IPS-NIHi7 (cell line): ENCODE measurements at regions not wholly inside any gene's neighbourhood (a gene's known extent, or its start where the extent isn't known, plus 50 kb on each side); places are given as distances from the start of the nearest gene placed in this dataset.

ENCODE experiments used
- DNase-seq: peaks from one replicate; pipeline ENCODE4 v3.0.0; 2012; ENCODE audit warnings: mixed read lengths; ENCODE audit errors: extremely low spot score

- DNase-seq, result no peak
These were observed 499.3 kb downstream of the NXPH1 start for GRCh38 chr7:8932751-8933150.

DNA sequence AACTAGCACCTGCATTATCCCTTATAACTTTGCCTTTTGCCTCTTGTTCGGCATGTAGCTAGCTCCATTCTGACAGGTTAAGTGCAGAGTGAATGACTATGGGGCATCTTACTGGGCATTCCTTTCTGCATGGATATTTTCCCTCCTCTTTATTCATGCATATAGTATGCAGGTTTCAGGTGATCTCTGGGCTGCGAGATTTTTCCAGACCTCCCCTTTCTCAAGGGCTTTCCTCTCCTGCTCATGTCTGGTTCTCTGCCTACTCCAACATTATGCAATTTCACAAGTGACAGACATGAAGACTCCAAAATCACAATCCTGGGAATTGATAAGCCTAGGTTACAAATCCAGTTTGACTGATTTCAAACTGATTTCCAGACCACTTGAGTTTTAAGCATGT, 503.8 kb downstream of the NXPH1 start:
- no peak for DNase-seq

- DNase-seq, result no peak
These were observed 504.8 kb downstream of the NXPH1 start for GRCh38 chr7:8938044-8938805.

DNA sequence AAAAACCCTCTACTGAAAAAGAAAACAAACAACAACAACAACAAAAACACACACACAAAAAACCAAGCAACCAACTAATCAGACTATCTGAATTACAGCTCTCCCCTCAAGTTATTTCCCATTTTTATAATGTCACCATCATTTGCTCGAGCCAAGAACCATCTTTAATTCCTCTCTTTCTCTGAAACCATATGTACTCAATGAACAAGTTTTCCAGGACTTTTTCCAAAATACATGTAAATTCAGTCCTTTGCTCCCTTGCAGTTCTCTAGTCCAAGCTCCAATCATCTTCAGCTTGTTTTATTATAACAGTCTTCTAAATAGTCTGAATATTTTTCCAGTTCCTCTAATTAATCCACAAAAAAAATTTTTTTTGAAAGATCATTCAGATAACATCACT, 506.0 kb downstream of the NXPH1 start:
- no peak for DNase-seq

- DNase-seq, result no peak
These were observed 530.3 kb downstream of the NXPH1 start for GRCh38 chr7:8963722-8964121.

DNA sequence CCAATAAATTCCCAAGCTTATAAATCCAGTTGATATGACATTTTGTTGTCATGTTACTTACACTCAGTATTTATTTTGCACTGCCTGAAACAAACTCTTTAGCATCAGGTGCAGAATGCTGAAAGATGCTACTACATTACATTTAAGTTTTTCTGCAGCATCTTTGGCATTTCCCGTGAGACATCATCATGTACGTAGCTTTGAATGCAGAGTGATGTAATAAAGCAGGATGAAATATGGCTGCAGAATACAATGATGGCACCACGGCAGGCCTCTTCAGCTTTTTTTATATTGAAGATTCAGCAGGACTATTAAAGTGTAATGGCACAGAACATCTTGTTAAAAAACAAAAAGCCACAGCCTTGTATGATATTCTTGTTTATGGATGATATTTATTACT, 531.8 kb downstream of the NXPH1 start:
- DNase-seq, result no peak

DNA sequence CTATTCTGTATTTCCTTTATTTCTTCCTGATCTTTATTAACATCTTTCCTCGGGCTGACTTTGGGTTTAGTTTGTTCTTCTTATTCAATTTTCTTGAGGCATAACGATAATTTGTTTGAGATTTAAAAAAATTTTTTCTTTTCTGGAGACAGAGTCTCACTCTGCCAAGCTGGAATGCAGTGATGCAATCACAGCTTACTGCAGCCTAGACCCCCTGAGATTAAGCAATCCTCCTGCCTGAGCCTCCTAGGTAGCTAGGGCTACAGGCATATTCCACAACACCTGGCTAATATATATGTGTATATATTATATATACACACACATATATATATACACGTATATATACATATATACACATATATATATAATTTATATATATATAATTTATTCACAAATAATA, 540.2 kb downstream of the NXPH1 start:
- DNase-seq, result no peak

- no peak for DNase-seq
These were observed 542.3 kb downstream of the NXPH1 start for GRCh38 chr7:8975681-8976080.

- no peak for DNase-seq
These were observed 549.1 kb downstream of the NXPH1 start for GRCh38 chr7:8982338-8982992.

DNA sequence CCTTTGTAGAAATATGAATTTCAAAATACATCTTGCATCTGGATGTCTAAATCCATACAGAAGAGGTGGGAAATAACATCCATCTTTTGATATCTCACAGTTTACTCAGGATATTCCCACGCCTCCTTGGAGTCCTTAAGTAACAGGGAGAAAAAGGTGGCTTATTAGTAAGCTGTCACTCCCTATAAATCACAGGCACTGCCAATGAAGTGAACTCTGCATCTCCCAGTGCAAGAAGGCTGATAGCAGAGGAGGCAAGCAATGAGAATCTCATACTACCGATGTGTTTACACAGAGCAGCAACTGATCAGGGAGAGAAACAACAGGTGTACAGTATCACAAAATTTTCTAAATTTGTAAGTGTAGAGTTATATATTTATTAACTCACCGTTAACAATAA, 551.8 kb downstream of the NXPH1 start:
- no peak for DNase-seq

DNA sequence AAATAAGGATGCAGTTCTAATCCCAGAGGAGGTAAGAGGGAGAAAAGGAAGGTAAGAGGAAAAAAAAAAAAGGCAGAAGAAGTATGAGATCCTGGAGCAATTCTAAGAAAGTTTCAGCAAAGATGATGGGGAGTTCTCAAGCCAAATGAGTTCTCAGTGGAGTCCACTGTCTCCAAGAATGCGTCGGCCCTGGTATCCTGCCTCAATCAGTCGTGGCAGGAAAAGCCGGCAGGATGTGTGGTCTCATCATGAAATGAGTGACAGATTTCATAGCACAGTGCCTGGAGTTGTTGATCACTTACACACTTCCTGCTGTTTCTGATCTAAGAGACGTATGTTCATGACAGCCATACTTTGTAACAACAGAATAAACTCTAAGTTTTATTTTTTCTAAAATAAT, 554.9 kb downstream of the NXPH1 start:
- DNase-seq, result no peak

GRCh38 chr7:8991159-8991558, 557.8 kb downstream of the NXPH1 start:
- DNase-seq, result no peak

GRCh38 chr7:8998762-8999161, 565.4 kb downstream of the NXPH1 start:
- DNase-seq, result no peak

GRCh38 chr7:9013940-9014339, 580.5 kb downstream of the NXPH1 start:
- peak; percentile 47 for DNase-seq

GRCh38 chr7:9017286-9017685, 583.9 kb downstream of the NXPH1 start:
- DNase-seq, result no peak

DNA sequence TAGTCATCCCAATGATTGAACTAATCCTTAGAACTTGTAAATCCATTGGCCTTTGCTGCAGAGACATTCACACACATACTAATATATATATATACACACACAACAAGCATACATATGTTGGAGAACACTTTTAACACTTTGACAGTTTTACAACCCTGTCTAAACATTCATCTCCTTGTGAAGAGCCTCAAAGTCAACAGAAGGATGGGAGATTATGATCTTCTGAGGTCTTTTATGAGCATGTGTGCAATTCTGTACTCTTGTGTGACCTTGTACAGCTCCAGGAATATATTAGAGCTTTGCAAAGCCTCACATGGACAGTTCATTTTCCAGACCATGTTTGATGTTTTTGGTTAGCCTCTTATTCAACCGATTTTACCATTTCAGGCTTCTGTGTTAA, 589.0 kb downstream of the NXPH1 start:
- no peak for DNase-seq

DNA sequence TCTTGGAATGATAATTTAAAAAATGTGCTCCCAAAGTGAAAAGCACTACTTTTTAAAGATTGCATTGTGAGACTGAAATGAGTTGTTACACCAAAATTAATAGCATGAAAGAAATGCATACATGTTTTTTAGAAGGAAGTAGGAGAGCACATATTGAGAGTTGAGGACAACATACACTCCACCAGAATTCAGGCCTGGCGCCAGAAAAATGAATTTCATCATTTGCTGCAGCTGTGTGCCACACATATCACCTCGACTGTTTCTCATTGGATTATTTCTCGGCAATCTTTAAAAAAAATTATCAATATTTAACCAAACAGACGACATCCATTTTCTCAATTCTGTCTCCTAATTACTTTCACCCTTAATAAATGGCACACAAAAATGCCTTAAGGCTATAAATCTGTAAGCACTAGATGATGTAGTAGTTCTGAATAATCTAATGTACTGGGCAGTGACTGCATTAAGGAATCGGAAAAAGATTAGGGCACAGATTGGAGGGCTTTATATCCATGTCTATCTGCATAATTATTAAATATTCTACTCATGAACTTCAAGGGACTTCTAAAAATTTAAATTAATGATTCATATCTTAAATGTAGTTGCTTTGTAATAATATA, 590.4 kb downstream of the NXPH1 start:
- DNase-seq, result no peak

DNA sequence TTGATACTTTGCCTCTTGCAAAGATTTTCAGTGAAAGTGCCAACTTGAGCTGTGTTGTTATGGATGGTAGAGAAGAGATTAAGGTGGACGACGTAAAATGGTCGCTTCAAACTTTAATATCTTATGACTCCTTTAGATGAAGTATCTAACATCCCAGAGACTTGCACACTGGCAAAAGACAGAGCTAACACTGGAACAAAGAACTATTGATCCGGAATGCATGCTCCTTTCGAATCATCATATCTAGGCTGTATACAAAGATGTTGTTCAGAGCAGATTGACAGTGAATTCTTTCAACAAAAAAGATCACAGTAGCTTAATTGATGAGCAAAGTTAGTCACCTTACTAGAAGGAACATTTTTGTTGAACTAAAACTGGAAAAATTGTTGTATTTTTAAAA, 592.7 kb downstream of the NXPH1 start:
- no peak for DNase-seq

GRCh38 chr7:9028012-9028411, 594.6 kb downstream of the NXPH1 start:
- DNase-seq, result no peak

- no peak for DNase-seq
These were observed 596.5 kb downstream of the NXPH1 start for GRCh38 chr7:9029681-9030530.

GRCh38 chr7:9030976-9031375, 597.6 kb downstream of the NXPH1 start:
- DNase-seq, result no peak

GRCh38 chr7:9031386-9031785, 598.0 kb downstream of the NXPH1 start:
- no peak for DNase-seq
